NT2/D1 (cell line): ENCODE measurements at regions not wholly inside any gene's neighbourhood (a gene's known extent, or its start where the extent isn't known, plus 50 kb on each side); places are given as distances from the start of the nearest gene placed in this dataset.

Source experiments
- SUZ12 ChIP-seq: IDR thresholded peaks from 2 replicates; pipeline ENCODE4 v1.6.1; 2011; ENCODE audit not compliant: insufficient read length, insufficient read depth; ENCODE audit errors: extremely low read depth
- YY1 ChIP-seq: IDR thresholded peaks from 2 replicates; pipeline ENCODE4 v1.6.1; 2011; ENCODE audit not compliant: insufficient read length, insufficient read depth
- ZNF274 ChIP-seq: IDR thresholded peaks from 2 replicates; pipeline ENCODE4 v1.6.1; 2011; ENCODE audit warnings: mild to moderate bottlenecking, low read depth, low read length

DNA sequence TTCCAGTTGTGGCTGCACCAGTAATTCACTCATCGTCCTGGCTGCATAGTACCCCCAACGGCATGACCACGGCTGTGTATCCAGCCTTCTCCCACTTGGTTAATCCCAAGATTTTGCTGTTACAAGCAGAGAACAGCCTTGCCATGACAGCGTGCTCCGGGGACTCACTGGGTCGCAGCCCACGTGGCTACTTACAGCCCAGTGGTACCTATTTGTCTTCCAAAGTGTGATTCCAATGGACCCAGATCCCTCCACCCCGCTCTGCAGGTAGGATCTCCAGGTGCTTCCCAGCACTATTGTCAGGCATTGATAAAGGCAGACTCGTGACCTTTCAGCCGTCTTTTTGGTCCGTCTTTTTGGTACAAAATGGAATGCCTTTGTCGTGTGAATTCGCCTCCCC is 119.0 kb upstream of the FGF3 start:
- TF ChIP-seq SUZ12 (no peak), ZNF274 (no peak), YY1 (no peak)
